Caco-2 (cell line): ENCODE measurements at regions not wholly inside any gene's neighbourhood (a gene's known extent, or its start where the extent isn't known, plus 50 kb on each side); places are given as distances from the start of the nearest gene placed in this dataset.
A peak's percentile ranks its signal among the peaks of the same experiment; 100 is the strongest.
"Not testable (repeated sequence)": the region's sequence is repeated elsewhere in the genome, so short reads cannot be mapped to it uniquely, and the experiment has no call there.

ENCODE experiments used
- BruUV-seq: library from RNA; stranded (reverse); fragments of 400-500 nt; replicated peaks from 2 replicates; lab custom pipeline; 2021; lab: Mats Ljungman, UMichigan
- CTCF ChIA-PET: fragments of 300-600 bp; sonication (Branson Sonifier 250); formaldehyde crosslinking; loops from one replicate; lab custom pipeline; 2022; ENCODE audit warnings: antibody characterized with exemption; lab: Charles Lee
- POLR2A ChIA-PET: fragments of 300-600 bp; sonication (Branson Sonifier 250); formaldehyde crosslinking; loops from one replicate; lab custom pipeline; 2022; ENCODE audit warnings: antibody characterized with exemption; lab: Charles Lee
- DNase-seq, 2 experiments: peaks; one replicate each; pipeline versions ENCODE4 v3.0.0 to v3.0.0-alpha.2; 2020 to 2022
- H3K27me3 ChIP-seq: replicated peaks from 2 replicates; pipeline ENCODE4 v1.6.0; 2011; ENCODE audit warnings: low read length; ENCODE audit not compliant: control insufficient read depth, insufficient read depth
- H3K36me3 ChIP-seq: 2 replicates; pipeline ENCODE4 v1.5.1; 2011; ENCODE audit warnings: low read length; ENCODE audit not compliant: control insufficient read depth, insufficient read depth
- H3K4me1 ChIP-seq: fragments of 250-450 bp; sonication (Bioruptor Pico); 2 replicates; pipeline ENCODE4 v1.5.1; 2020; ENCODE audit warnings: mild to moderate bottlenecking
- H3K4me3 ChIP-seq: 2 replicates; pipeline ENCODE4 v1.5.1; 2011; ENCODE audit warnings: low read depth, mild to moderate bottlenecking, control low read depth, low read length
- H3K9me3 ChIP-seq: fragments of 250-450 bp; sonication (Bioruptor Pico); 2 replicates; pipeline ENCODE4 v1.5.1; 2020; ENCODE audit warnings: mild to moderate bottlenecking, moderate library complexity
- H3K27ac Mint-ChIP-seq: one replicate; pipeline ENCODE4 v1.8.0; 2022; ENCODE audit warnings: mixed read lengths; ENCODE audit not compliant: unreplicated experiment
- H3K27me3 Mint-ChIP-seq: one replicate; pipeline ENCODE4 v1.8.0; 2022; ENCODE audit warnings: mixed read lengths; ENCODE audit not compliant: insufficient read depth, unreplicated experiment
- H3K36me3 Mint-ChIP-seq: one replicate; pipeline ENCODE4 v1.8.0; 2022; ENCODE audit warnings: mild to moderate bottlenecking, mixed read lengths; ENCODE audit not compliant: insufficient read depth, unreplicated experiment
- H3K4me1 Mint-ChIP-seq: one replicate; pipeline ENCODE4 v1.8.0; 2022; ENCODE audit warnings: low read depth, mixed read lengths; ENCODE audit not compliant: unreplicated experiment
- H3K4me3 Mint-ChIP-seq: one replicate; pipeline ENCODE4 v1.8.0; 2022; ENCODE audit warnings: mild to moderate bottlenecking, moderate library complexity, mixed read lengths; ENCODE audit not compliant: unreplicated experiment
- H3K9me3 Mint-ChIP-seq: one replicate; pipeline ENCODE4 v1.8.0; 2022; ENCODE audit warnings: mixed read lengths; ENCODE audit not compliant: unreplicated experiment
- CTCF ChIP-seq, 2 experiments: fragments of 200-600 bp in 1 of 2; IDR thresholded peaks; 1 replicate in 1 of 2; 2 replicates in 1 of 2; pipeline versions ENCODE4 v1.5.1 to v1.8.0; 2011 to 2022; ENCODE audit warnings: antibody characterized with exemption in 1 of 2, control low read depth in 1 of 2, inconsistent platforms in 1 of 2, low read depth in 1 of 2, low read length in 1 of 2, mild to moderate bottlenecking in 1 of 2, moderate library complexity in 1 of 2; ENCODE audit not compliant: insufficient read depth in 1 of 2, severe bottlenecking in 1 of 2, unreplicated experiment in 1 of 2
- intact Hi-C: fragments of 100-400 bp; cut with micrococcal nuclease; formaldehyde crosslinking; loops from one replicate; pipeline ENCODE4 v1.10.0; 2022; ENCODE audit not compliant: unreplicated experiment

DNA sequence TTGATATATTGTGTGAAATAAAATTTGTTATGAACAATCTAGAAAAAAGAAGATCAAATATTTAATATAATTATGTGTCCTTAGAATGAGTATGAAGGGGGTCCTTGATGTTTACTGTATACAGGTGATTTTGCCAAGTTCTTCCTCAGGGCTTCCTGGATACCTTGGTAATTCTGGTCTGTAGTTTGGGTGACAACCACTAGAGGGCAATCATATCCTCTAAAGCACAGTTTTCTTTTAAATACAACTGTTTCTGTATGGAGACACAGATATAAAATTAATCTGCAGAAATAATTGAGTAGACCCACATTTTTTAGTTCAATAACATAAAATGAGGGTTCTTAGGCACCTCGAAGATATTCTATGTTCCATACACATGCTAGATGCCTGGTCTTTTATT is 157.7 kb downstream of the SPANXN1 start:
- TF ChIP-seq CTCF (IDR thresholded peaks at IDR 0.05; ENCODE audit: insufficient read depth in 1 of 2, low read depth in 1 of 2, low read length in 1 of 2, severe bottlenecking in 1 of 2, unreplicated experiment in 1 of 2), result peak; percentile 17 to 43

GRCh38 chrX:145410622-145411021 is 163.3 kb downstream of the SPANXN1 start:
- no TSS peak for BruUV-seq
- no peaks in the 10 kb centered on the region for H3K9me3 ChIP-seq
- no peaks in the 10 kb centered on the region for H3K27me3 ChIP-seq
- intact Hi-C loops, result no loop called here
- TF ChIP-seq CTCF (IDR thresholded peaks at IDR 0.05; ENCODE audit: insufficient read depth in 1 of 2, low read depth in 1 of 2, low read length in 1 of 2, severe bottlenecking in 1 of 2, unreplicated experiment in 1 of 2), result no peak
- DNase-seq, result no peak
- ChIA-PET CTCF (no interaction called here), POLR2A (no interaction called here)
- no peak overlapping the region for H3K27ac Mint-ChIP-seq
- no peak overlapping the region for H3K4me3 ChIP-seq
- H3K36me3 Mint-ChIP-seq, result no peaks in the 10 kb centered on the region
- H3K4me1 Mint-ChIP-seq, result no peaks in the 10 kb centered on the region
- H3K4me1 ChIP-seq, result no peaks in the 10 kb centered on the region
- H3K9me3 Mint-ChIP-seq, result peaks cover 10% of the 10 kb centered on the region
- no peak overlapping the region for H3K4me3 Mint-ChIP-seq
- H3K27me3 Mint-ChIP-seq, result no peaks in the 10 kb centered on the region
- H3K36me3 ChIP-seq, result no peaks in the 10 kb centered on the region

More for the DNA sequence above, 157.7 kb downstream of the SPANXN1 start:
- Histone ChIP-seq H3K27me3 (no peaks in the 10 kb centered on the region), H3K4me1 (no peaks in the 10 kb centered on the region), H3K4me3 (no peak overlapping the region), H3K36me3 (no peaks in the 10 kb centered on the region), H3K9me3 (no peaks in the 10 kb centered on the region)
- H3K27me3 Mint-ChIP-seq, result no peaks in the 10 kb centered on the region
- no peak overlapping the region for H3K4me3 Mint-ChIP-seq
- H3K27ac Mint-ChIP-seq, result no peak overlapping the region
- peak in 1 of 2 experiments; percentile 25 for DNase-seq
- BruUV-seq, result no TSS peak
- ChIA-PET POLR2A (no interaction called here), CTCF (no interaction called here)
- intact Hi-C loops, result no loop called here
- no peaks in the 10 kb centered on the region for H3K4me1 Mint-ChIP-seq
- no peaks in the 10 kb centered on the region for H3K36me3 Mint-ChIP-seq
- no peaks in the 10 kb centered on the region for H3K9me3 Mint-ChIP-seq

DNA sequence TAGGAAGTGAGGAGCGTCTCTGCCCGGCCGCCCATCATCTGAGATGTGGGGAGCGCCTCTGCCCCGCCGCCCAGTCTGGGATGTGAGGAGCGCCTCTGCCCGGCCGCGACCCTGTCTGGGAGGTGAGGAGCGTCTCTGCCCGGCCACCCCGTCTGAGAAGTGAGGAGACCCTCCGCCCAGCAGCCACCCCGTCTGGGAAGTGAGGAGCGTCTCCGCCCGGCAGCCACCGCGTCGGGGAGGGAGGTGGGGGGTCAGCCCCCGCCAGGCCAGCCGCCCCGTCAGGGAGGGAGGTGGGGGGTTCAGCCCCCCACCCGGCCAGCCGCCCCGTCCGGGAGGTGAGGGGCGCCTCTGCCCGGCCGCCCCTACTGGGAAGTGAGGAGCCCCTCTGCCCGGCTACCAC is 188.9 kb downstream of the SPANXN1 start:
- POLR2A ChIA-PET, H3K9me3 ChIP-seq, H3K4me3 ChIP-seq, H3K4me1 Mint-ChIP-seq, H3K9me3 Mint-ChIP-seq, H3K4me1 ChIP-seq, H3K36me3 Mint-ChIP-seq, H3K4me3 Mint-ChIP-seq, H3K27ac Mint-ChIP-seq, BruUV-seq, H3K36me3 ChIP-seq, DNase-seq, intact Hi-C loops, CTCF ChIA-PET, H3K27me3 ChIP-seq, H3K27me3 Mint-ChIP-seq: not testable (repeated sequence)

- Mint-ChIP-seq H3K36me3 (no peaks in the 10 kb centered on the region), H3K27me3 (no peaks in the 10 kb centered on the region), H3K4me3 (no peak overlapping the region), H3K4me1 (no peaks in the 10 kb centered on the region), H3K27ac (no peak overlapping the region), H3K9me3 (no peaks in the 10 kb centered on the region)
- Histone ChIP-seq H3K4me3 (no peak overlapping the region), H3K36me3 (no peaks in the 10 kb centered on the region), H3K4me1 (no peaks in the 10 kb centered on the region), H3K9me3 (no peaks in the 10 kb centered on the region), H3K27me3 (no peaks in the 10 kb centered on the region)
- no TSS peak for BruUV-seq
- POLR2A ChIA-PET, result no interaction called here
- CTCF ChIA-PET, result no interaction called here
- no peak for TF ChIP-seq CTCF (IDR thresholded peaks at IDR 0.05; ENCODE audit: insufficient read depth in 1 of 2, low read depth in 1 of 2, low read length in 1 of 2, severe bottlenecking in 1 of 2, unreplicated experiment in 1 of 2)
- DNase-seq, result no peak
- intact Hi-C loops, result no loop called here
Observed at GRCh38 chrX:145464650-145465049, 217.3 kb downstream of the SPANXN1 start.
